ENCODE measurements at regions not wholly inside any gene's neighbourhood (a gene's known extent, or its start where the extent isn't known, plus 50 kb on each side); places are given as distances from the start of the nearest gene placed in this dataset.

DNA sequence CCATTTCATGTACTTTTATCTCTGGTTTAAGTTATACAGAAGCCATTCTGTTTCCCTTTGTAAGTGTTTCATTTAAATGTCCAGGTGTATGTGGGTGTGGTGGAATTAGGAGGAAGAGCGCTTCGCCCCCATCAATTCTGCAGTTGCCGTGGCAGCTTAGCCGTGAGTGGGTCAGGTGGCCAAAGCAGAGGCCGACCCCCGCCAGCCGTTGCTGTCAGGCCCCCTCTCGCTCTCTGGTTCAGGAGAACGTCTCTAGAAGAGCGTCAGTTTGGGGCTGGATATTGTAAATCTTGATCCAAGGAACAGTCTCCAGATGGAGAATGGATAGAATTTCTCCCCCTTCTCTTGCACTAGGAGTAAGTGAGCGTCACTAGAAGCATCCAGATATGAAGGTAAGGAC is 367.4 kb downstream of the FOXA2 start:
- DNase-seq: no peak

DNA sequence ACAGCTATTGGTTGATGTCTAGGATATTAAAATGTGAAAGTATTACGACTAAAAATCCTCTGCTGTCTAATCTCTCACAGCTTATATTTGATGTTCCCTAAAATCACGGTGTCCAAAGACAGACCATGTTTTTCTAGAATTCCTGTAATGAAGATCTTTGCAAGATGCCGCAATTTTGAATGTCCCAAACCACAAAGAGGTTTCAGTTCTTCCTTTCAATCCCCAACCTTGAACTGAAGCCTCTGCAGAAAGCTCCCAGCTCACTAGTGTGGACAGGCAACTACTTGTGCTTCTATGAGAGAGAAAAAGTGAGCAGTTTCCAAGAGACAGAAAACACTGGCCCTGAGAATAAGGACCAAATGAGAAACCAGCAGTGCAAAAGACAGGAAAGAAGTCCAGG is 370.1 kb downstream of the FOXA2 start:
- no peak for DNase-seq

DNA sequence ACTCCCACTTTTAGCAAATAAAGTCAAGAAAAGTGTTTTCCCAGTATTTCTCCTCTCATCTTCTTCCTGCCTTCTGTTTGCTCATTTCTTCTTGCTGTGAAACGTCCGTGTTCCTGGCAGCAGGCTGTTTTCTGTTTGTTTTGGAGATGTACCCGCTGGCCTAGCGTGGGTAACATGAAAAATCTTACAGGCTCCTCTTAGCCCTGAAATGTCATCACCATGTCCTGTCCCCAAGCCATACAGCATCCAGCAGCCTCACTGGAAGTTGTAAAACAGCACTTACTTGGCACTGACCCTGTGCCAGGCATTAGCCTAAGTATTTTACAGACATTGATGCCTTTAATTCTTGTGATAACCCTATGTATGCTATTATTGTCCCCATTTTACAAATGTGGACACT is 371.1 kb downstream of the FOXA2 start:
- DNase-seq: no peak

DNA sequence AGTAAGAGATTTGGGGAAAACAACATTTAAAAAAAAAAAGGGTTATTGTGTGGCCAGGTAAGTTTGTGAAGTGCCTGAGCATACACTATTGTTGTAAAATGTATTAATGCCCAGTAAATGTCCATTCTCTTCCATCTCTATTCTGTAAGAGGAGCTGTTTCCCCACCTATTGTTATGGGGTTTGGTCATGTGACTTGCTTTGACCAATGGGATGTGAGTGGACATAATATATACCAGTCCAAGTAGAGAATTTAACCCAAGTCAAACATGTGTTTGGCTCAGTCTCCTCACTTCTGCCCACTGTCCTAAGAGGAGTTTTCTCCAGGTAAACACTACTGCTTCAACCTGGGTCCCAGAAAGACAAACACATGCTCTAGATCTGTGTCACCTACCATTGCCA is 377.1 kb downstream of the FOXA2 start:
- DNase-seq: no peak

DNA sequence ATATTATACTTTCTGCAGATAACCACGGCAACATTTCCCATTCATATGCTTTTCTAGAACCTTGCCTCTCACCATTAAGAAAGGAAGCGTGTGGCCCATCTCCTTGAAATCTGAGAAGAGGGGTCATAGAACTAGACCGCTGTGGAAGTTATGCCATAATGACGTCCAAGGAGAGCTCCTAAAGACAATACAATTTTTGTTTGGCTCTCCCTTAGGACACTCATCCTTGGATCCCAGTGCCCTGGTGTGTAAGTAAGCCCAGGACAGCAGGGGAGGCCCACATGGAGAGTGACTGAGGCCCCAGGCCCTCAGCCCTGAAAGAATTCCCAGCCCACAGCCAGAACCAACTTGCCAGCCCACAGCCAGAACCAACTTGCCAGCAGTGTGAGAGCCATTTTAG is 379.6 kb downstream of the FOXA2 start:
- no peak for DNase-seq

DNA sequence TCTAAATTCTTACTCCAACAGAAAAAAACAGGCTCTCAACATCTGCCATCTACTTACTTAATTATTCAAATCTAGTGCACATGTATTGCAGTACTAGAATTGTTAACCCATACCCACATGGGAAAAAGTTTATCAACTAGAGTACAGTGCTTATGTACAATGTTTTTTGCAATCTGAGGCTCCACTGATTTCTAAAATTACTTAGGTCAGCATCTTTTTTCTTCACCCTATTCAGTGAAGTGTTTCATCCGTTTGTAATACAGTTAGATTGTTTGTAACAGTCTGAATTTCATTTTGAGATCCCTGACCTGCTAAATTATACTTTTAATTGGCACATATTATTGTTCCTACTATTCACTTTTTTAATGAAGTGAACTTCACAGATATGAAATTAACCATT is 402.2 kb downstream of the FOXA2 start:
- no peak for DNase-seq

DNA sequence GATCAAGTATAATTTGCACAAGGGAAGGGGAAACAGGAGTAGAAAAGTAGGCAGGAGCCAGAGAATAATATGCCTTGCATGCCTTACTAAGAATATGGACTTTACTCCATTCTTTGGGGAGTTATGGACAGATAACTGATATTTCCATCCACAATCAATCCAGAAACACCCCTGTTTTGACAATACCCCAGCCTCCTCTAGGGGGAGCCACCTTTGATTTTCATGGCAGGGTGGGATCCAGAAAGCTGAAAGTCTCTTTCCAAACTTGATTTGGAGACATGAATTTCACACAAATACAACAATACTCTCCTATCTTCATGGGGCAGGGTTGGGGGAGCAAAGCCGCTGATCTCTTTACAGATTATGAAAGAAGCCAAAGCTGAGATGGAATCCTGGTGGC is 404.1 kb downstream of the FOXA2 start:
- DNase-seq: no peak

DNA sequence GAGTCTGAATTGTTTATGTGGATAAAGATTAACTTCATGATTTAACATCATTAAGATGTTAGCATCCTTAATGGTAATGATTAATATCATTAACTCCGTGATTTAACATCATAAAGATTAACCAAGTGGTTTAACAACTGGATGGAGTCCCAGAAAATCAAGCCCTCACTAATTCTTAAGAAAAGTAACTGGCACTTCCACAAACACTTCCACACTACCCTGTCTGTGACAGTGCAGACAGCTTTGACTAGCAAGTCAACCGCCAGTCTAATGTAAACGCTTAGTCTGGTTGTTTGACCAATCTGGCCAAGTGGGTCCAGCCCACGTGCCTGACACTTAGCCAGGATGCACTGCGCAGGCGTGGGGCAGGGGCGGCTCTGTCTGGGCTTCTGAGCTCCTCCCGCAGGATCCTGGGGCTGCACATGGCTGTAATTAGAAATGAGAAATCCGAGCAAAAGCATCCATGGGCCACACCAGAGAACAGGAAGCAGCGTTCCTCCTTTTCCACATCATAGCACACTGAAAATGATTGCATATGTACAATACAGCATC is 424.2 kb downstream of the FOXA2 start:
- DNase-seq: no peak

DNA sequence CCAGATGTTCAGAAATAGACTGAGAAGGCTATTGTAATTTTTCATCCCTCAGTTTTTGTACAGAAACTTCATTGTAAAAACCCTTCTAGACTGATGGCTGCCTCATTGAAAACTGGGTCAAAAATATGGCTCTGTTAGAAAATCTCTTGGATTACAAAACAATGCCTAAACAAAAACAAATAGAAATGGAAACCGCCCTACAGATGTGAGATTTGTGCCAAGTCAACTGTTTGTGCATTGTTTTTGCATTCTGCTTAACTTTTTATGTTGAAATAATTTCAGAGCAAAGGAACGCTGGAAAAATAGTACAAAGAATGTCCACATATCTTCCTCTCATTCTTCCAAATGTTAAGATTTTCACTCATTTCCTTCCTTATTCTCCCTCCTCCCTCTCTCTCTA is 425.1 kb downstream of the FOXA2 start:
- DNase-seq: no peak

DNA sequence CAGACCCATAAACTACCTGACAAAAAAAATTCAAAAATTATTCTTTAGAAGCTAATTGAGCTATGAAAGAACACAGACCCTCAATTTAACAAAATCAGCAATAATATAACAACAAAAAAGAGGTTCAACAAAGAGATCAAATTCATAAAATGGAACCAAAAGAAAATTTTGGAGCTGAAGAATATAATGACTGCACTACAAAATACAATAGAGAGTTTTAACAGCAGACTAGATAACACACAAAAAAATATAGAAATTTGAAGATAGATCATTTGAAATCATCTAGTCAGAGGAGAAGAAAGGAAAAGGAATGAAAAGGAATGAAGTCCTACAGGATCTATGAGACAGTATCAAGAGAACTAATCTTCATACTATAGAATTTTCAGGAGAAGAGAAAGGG is 422.1 kb downstream of the PAX1 start:
- DNase-seq: no peak

DNA sequence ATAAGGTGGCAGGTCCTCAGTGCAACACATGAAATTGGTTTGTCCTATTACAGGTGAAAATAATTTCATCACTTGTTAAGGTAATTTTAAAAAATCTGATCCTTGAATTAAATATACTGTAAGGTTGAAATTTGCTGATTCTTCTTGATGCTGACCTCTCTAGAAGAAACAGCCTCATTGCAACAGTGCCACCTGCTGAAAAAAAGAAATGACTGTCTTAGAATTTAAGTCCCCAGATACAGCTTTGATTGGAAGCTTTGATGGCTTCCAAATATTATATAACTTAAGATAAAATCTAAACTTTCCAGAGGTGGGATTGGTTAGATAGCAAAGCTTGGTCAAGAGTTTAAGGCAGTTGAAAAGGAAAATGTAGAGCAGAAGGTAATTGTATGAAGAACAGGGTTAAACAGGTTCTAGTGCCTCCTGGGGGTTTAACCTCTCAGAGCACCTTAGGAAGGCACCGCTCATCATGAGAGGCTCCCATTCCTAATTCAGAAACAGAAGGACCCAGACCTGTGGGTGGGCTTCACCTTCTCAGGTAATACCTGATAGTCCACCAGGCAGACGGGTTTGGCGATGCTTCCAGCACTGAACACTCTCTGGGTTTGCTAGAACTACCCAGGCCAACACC is 401.0 kb downstream of the PAX1 start:
- peak; percentile 1 for DNase-seq

DNA sequence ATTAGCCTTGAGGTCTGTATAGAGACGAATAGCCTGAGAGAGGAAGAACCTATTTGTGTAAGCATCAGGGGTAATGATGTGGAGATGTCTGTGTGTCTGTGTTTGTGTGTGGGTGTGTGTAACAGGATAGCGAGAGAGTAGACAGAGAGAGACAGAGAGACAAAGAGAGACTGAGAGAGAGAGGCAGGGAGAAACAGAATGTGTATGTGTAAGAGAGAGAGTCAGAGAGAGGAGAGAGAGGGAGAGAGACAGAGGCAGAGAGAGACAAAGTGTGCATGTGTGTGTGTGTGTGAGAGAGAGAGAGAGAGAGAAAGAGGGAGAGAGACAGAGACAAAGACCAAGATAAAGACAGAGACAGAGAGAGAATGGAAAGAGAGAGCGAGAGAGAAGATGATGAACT is 396.1 kb downstream of the PAX1 start:
- DNase-seq: no peak

DNA sequence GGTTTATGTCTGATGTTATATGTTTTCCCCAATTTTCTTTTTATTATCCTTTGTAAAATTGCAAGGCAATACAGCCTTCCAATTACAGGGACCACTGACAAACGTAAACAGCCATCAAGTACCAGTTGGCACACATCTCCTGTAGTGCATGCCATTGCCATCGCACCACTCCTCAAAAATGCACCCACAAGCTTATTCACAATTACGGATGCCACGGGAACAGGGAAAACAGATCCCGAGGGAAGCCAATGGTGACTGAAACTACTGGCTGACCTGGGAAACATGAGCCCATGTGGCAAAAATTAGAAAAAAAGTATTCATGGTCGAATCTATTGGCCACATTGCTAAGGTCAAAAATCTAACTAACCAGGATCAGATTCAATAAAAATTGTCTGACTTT is 395.2 kb downstream of the PAX1 start:
- no peak for DNase-seq

DNA sequence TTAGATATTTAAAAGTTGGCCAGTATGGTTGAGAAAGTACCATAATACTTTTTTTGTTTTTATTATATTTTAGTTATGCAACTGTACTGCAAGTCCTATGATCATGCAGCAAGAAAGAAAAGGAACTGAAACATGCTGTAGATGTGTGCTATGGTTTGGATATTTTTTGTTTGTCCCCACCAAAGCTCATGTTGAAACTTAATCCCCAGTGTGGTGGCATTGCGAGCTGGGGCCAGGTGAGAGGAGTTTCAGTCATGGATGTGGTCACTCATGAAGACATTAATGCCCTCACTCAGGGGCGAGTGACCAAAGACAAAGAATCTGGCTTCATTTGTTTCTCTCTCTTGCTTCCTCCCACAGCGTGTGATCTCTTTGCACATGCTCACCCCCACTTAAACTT is 393.9 kb downstream of the PAX1 start:
- no peak for DNase-seq

DNA sequence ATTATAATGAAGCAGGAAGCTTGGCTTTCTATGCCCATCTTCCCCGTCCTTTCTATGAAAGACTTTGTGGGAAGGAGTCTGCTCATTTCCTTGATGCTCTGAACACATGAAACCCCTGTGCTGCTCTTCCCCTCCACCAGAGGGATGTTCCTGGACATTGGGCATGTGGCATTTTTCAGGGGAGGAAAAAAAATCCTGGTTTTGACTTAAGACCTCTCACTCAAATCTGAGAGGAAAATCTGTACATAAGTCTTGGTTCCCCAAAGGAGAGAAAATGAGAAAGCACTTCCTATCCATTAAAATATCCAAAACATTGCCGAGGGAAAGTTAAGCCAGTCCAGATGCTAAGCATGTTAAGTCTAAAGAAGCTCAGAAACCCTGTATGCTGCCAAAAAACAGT is 393.0 kb downstream of the PAX1 start:
- DNase-seq: no peak

DNA sequence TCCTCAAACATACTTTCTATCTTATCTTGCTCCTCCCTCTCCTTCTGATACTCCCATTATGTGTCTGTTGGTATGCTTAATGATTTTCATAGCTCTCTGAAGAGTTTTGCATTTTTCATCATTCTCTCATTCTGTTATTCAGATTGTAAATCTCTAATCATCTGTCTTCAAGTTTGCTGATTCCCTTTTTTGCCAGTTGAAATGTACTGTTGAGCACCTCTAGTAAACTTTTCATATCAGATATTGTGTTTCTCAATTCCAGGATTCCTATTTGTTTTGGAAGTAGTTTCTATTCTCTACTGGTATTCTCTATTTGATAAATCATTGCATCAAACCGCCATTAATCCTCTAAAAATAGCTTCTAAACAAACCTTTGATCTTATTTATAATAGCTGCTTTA is 387.7 kb downstream of the PAX1 start:
- no peak for DNase-seq

DNA sequence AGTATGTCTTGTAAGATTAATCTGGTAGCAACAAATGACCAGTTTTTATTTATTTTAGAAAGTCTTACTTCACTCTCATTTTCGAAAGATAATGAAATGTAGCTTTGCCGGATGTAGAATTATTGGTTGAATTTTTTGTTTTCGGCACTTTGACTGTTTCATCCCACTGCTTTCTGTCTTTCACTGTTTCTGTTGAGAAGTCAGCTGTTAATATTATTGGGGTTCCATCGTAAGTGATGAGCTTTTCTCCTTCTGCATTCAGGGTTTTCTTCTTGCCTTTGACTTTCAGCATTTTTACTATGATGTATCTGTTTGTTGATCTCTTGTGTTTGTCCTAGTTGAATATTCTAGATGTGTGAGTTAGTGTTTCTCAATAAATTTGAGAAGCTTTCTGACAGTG is 383.4 kb downstream of the PAX1 start:
- no peak for DNase-seq

DNA sequence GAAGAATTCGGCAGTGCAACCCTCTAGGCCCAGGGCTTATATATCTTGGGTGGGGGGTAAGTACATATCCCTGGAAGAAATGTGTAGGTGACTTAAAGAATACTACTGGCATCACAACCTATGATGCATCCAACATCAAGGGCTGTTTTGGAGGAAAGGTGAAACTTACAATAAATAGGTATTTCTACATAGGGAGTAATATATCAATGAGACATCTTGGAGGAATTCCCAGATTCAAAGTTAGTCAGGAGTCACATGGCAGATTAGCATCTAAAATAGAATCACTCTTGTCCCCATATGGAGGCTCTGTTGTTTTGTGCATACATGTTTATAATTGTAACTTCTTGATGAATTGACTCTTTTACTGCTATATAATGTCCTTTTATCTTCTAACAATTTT is 375.5 kb downstream of the PAX1 start:
- DNase-seq: no peak

DNA sequence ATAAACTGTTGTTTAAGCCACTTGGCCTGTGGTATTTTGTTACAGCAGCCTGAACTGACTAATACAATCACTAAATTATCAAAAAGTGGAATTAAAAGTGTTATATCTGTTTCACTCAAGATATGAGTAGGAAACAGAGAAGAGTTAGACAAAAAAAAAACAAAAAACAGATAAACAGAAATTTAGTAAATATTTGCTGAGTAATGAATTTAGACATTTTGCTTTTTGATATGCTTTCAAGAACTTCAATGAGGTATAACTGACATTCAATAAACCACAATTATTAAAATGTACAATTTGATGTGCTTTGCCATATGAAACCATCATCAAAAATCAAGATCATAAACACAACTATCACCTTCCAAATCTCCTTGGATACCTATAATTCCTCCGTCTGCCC is 369.2 kb downstream of the PAX1 start:
- DNase-seq: no peak

DNA sequence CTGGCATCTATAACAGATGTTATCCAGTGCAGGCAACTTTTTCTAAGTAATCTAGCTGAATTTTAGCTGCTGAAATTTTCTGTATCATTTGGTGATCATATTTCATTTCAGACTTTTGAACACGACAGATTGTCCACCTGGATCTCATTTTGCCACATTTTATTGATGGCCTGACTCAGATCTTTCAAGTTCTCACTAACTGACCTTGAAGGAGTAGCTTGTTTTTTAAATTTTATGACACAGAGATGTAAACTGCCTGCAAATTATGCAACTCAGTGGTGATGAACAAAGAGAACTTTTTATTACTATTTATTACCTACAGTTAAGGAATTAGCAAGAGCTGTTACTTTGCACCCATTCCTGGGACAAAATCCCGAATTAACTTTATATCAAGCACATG is 366.4 kb downstream of the PAX1 start:
- DNase-seq: no peak

DNA sequence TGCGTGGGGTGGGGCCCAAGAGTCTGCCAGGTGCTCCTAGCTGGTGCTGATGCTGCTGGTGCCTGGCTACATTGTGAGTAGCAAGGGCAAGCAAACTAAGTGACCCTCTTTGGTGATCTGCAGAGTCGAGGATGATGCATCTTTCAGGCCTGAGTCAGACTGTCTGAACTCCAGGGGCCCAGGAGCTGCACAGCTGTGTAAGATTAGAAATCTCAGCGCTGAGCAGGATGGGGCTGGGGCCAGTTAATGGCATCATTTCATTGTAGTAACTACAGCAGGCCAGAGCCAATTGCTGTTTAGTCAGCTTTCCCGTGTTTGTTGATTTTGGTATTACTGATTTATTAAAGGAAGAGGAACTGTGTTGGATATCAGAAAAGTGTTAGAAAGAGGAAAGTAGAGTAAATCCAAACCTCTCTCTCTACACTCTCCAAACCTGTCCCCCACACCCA is 365.2 kb downstream of the PAX1 start:
- DNase-seq: no peak

DNA sequence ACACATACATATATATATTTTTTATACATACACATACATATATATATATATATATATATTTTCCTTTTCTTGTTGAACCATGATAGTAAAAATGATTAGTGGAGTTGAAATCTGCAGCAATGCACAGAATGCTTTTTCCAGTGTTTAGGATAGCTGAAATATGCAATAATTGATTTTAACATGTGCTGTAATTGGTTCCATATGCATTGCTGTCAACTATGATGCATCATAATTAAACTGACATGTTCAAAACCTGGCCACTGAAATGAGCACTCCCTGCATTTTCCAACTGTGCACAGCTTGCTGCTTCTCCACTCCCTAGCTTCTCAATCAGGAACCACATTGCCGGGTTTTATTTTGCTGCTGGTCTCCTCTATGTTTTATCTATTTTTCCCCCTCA is 358.3 kb downstream of the PAX1 start:
- DNase-seq: no peak

DNA sequence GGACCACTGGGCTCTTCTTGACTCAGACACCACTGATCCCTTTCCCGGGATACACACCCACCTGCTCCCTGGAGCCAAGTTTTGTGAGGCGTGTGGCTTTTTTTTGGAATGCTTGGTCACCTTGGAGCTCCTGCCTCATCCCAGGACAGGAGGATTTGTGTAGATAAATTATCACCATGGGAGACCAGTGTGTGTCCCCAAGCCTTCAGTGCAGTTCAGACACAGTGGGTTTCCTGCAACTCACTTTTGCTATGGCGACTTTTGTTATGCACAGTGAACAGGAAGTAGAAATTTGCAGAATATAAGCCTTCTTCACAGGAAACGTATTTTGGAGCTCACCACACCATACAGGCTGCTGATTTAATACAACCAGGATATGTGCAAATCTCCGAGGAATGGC is 357.4 kb downstream of the PAX1 start:
- no peak for DNase-seq

DNA sequence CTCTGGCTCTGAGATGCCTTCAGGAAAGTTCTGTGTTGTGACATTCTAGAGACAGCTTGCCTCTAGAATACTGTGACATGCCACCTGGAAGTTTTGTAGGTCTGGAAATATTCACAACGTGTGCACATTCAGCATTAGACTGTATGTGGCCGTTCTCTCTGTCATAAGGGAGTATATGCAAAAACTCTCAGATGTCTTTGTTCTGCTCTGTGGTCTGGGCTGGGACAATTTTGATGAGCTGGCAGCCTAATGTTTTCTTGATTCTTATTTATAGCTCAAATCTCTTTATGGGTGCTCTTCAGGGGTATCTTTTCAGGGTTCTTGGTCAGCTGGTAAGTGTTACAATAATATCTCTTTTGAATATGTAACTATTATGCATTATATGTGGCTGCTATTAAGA is 355.1 kb downstream of the PAX1 start:
- DNase-seq: no peak

DNA sequence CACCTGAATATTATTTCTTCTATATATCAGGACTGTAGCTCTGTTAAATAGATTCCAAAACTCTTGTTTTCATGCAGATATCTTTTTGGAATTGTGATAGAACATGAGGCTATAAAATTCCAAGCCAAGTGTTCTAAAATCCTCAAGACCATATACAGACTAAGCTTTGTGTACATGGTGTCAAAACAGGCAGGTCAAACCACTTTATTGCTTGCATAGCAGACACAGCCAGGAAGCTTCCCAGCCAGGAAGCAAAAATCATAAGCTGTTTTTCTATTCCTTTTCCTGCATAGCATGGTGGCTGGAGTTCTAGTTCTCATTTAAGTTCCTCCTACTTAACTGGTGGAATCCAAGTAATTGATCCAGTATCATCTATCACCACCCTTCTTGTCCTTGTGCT is 353.3 kb downstream of the PAX1 start:
- DNase-seq: no peak

DNA sequence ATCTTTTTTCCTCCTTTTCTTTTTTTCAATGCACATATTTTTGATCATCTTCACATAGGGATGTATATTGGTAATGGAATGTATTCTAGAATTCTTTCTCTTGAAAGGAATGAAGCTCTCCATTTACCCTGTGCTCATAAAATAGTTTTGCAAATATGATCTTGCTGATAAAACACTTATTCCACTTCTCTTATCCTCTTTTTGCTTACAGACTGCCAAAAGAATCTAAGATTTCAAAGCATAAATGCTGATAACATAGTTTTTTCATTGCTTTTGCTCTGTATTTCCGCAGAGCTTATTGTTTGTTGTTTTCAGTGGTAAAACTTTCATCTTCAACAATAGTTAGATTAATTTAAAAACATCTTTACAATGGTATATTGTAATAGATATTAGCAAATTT is 350.5 kb downstream of the PAX1 start:
- DNase-seq: no peak

Measured in NCI-H446 treated with DMSO at 0.1 percent for 48 hours (cell line).